ENCODE measurements at regions not wholly inside any gene's neighbourhood (a gene's known extent, or its start where the extent isn't known, plus 50 kb on each side); places are given as distances from the start of the nearest gene placed in this dataset.
"Not testable (repeated sequence)": the region's sequence is repeated elsewhere in the genome, so short reads cannot be mapped to it uniquely, and the experiment has no call there.

GRCh38 chr14:81584495-81584894 lies 50.8 kb upstream of the SEL1L start:
- Mint-ChIP-seq H3K4me3 (no peak overlapping the region), H3K27me3 (ENCODE audit: low read depth) (peaks cover 19% of the 10 kb centered on the region), H3K36me3 (ENCODE audit: low read depth) (no peaks in the 10 kb centered on the region), H3K9me3 (peaks cover 13% of the 10 kb centered on the region), H3K27ac (no peak overlapping the region), H3K4me1 (ENCODE audit: low read depth) (no peaks in the 10 kb centered on the region)

GRCh38 chr14:81589381-81590065 lies 55.9 kb upstream of the SEL1L start:
- Mint-ChIP-seq H3K27ac (no peak overlapping the region), H3K4me1 (ENCODE audit: low read depth) (no peaks in the 10 kb centered on the region)

GRCh38 chr14:81591266-81591665 lies 57.6 kb upstream of the SEL1L start:
- peaks cover 13% of the 10 kb centered on the region for H3K27me3 Mint-ChIP-seq (ENCODE audit: low read depth)
- H3K4me3 Mint-ChIP-seq = no peak overlapping the region
- no peaks in the 10 kb centered on the region for H3K9me3 Mint-ChIP-seq
- no peak overlapping the region for H3K27ac Mint-ChIP-seq
- no peaks in the 10 kb centered on the region for H3K36me3 Mint-ChIP-seq (ENCODE audit: low read depth)
- no peaks in the 10 kb centered on the region for H3K4me1 Mint-ChIP-seq (ENCODE audit: low read depth)

More at GRCh38 chr14:81589381-81590065, 55.9 kb upstream of the SEL1L start:
- Mint-ChIP-seq H3K36me3 (ENCODE audit: low read depth) (no peaks in the 10 kb centered on the region), H3K4me3 (no peak overlapping the region), H3K9me3 (no peaks in the 10 kb centered on the region), H3K27me3 (ENCODE audit: low read depth) (peaks cover 17% of the 10 kb centered on the region)

GRCh38 chr14:81594012-81594411 lies 60.4 kb upstream of the SEL1L start:
- no peaks in the 10 kb centered on the region for H3K9me3 Mint-ChIP-seq
- no peak overlapping the region for H3K27ac Mint-ChIP-seq
- H3K27me3 Mint-ChIP-seq (ENCODE audit: low read depth) = peaks cover 4% of the 10 kb centered on the region
- no peak overlapping the region for H3K4me3 Mint-ChIP-seq
- no peaks in the 10 kb centered on the region for H3K36me3 Mint-ChIP-seq (ENCODE audit: low read depth)
- H3K4me1 Mint-ChIP-seq (ENCODE audit: low read depth) = no peaks in the 10 kb centered on the region

- Mint-ChIP-seq H3K36me3 (ENCODE audit: low read depth) (no peaks in the 10 kb centered on the region), H3K4me1 (ENCODE audit: low read depth) (no peaks in the 10 kb centered on the region), H3K27me3 (ENCODE audit: low read depth) (peaks cover 3% of the 10 kb centered on the region), H3K4me3 (no peak overlapping the region), H3K27ac (no peak overlapping the region), H3K9me3 (no peaks in the 10 kb centered on the region)
Observed at GRCh38 chr14:81605660-81606059, 72.0 kb upstream of the SEL1L start.

- Mint-ChIP-seq H3K9me3 (no peaks in the 10 kb centered on the region), H3K4me1 (ENCODE audit: low read depth) (no peaks in the 10 kb centered on the region), H3K4me3 (no peak overlapping the region), H3K36me3 (ENCODE audit: low read depth) (no peaks in the 10 kb centered on the region), H3K27ac (no peak overlapping the region), H3K27me3 (ENCODE audit: low read depth) (no peaks in the 10 kb centered on the region)
Observed at GRCh38 chr14:81613341-81614045, 79.8 kb upstream of the SEL1L start.

- H3K4me1 Mint-ChIP-seq (ENCODE audit: low read depth) = not testable (repeated sequence)
Observed at GRCh38 chr14:81614302-81614701, 80.6 kb upstream of the SEL1L start.

GRCh38 chr14:81618695-81619094 lies 85.0 kb upstream of the SEL1L start:
- Mint-ChIP-seq H3K27me3 (ENCODE audit: low read depth) (no peaks in the 10 kb centered on the region), H3K36me3 (ENCODE audit: low read depth) (no peaks in the 10 kb centered on the region), H3K4me3 (no peak overlapping the region), H3K9me3 (no peaks in the 10 kb centered on the region), H3K27ac (no peak overlapping the region), H3K4me1 (ENCODE audit: low read depth) (no peaks in the 10 kb centered on the region)

More at GRCh38 chr14:81614302-81614701, 80.6 kb upstream of the SEL1L start:
- H3K27me3 Mint-ChIP-seq (ENCODE audit: low read depth); H3K36me3 Mint-ChIP-seq (ENCODE audit: low read depth); H3K4me3 Mint-ChIP-seq; H3K9me3 Mint-ChIP-seq; H3K27ac Mint-ChIP-seq: not testable (repeated sequence)

GRCh38 chr14:81619816-81620215 lies 86.2 kb upstream of the SEL1L start:
- Mint-ChIP-seq H3K9me3 (no peaks in the 10 kb centered on the region), H3K27ac (no peak overlapping the region), H3K36me3 (ENCODE audit: low read depth) (no peaks in the 10 kb centered on the region), H3K27me3 (ENCODE audit: low read depth) (no peaks in the 10 kb centered on the region), H3K4me1 (ENCODE audit: low read depth) (no peaks in the 10 kb centered on the region), H3K4me3 (no peak overlapping the region)

- H3K4me3 Mint-ChIP-seq; H3K27me3 Mint-ChIP-seq (ENCODE audit: low read depth); H3K4me1 Mint-ChIP-seq (ENCODE audit: low read depth); H3K27ac Mint-ChIP-seq; H3K9me3 Mint-ChIP-seq; H3K36me3 Mint-ChIP-seq (ENCODE audit: low read depth): not testable (repeated sequence)
Observed at GRCh38 chr14:81623771-81624396, 90.2 kb upstream of the SEL1L start.

GRCh38 chr14:81625343-81625742 lies 91.7 kb upstream of the SEL1L start:
- Mint-ChIP-seq H3K9me3 (no peaks in the 10 kb centered on the region), H3K27me3 (ENCODE audit: low read depth) (no peaks in the 10 kb centered on the region), H3K4me1 (ENCODE audit: low read depth) (no peaks in the 10 kb centered on the region), H3K36me3 (ENCODE audit: low read depth) (no peaks in the 10 kb centered on the region), H3K27ac (no peak overlapping the region), H3K4me3 (no peak overlapping the region)

GRCh38 chr14:81632157-81632556 lies 98.5 kb upstream of the SEL1L start:
- Mint-ChIP-seq H3K27me3 (ENCODE audit: low read depth) (no peaks in the 10 kb centered on the region), H3K27ac (no peak overlapping the region), H3K4me1 (ENCODE audit: low read depth) (no peaks in the 10 kb centered on the region)

GRCh38 chr14:81633496-81633895 lies 99.8 kb upstream of the SEL1L start:
- no peak overlapping the region for H3K4me3 Mint-ChIP-seq
- no peaks in the 10 kb centered on the region for H3K36me3 Mint-ChIP-seq (ENCODE audit: low read depth)
- no peaks in the 10 kb centered on the region for H3K27me3 Mint-ChIP-seq (ENCODE audit: low read depth)
- H3K4me1 Mint-ChIP-seq (ENCODE audit: low read depth) = no peaks in the 10 kb centered on the region
- no peak overlapping the region for H3K27ac Mint-ChIP-seq
- no peaks in the 10 kb centered on the region for H3K9me3 Mint-ChIP-seq

More at GRCh38 chr14:81632157-81632556, 98.5 kb upstream of the SEL1L start:
- H3K4me3 Mint-ChIP-seq = no peak overlapping the region
- H3K9me3 Mint-ChIP-seq = no peaks in the 10 kb centered on the region
- H3K36me3 Mint-ChIP-seq (ENCODE audit: low read depth) = no peaks in the 10 kb centered on the region

- Mint-ChIP-seq H3K9me3 (no peaks in the 10 kb centered on the region), H3K4me3 (no peak overlapping the region), H3K36me3 (ENCODE audit: low read depth) (no peaks in the 10 kb centered on the region), H3K4me1 (ENCODE audit: low read depth) (no peaks in the 10 kb centered on the region), H3K27ac (no peak overlapping the region), H3K27me3 (ENCODE audit: low read depth) (no peaks in the 10 kb centered on the region)
Observed at GRCh38 chr14:81637639-81638038, 104.0 kb upstream of the SEL1L start.

GRCh38 chr14:81638656-81639280 lies 105.1 kb upstream of the SEL1L start:
- no peaks in the 10 kb centered on the region for H3K36me3 Mint-ChIP-seq (ENCODE audit: low read depth)
- no peaks in the 10 kb centered on the region for H3K27me3 Mint-ChIP-seq (ENCODE audit: low read depth)
- H3K9me3 Mint-ChIP-seq = no peaks in the 10 kb centered on the region
- H3K4me3 Mint-ChIP-seq = no peak overlapping the region
- no peak overlapping the region for H3K27ac Mint-ChIP-seq
- no peaks in the 10 kb centered on the region for H3K4me1 Mint-ChIP-seq (ENCODE audit: low read depth)
